ENCODE measurements at regions not wholly inside any gene's neighbourhood (a gene's known extent, or its start where the extent isn't known, plus 50 kb on each side); places are given as distances from the start of the nearest gene placed in this dataset.
"Not testable (repeated sequence)": the region's sequence is repeated elsewhere in the genome, so short reads cannot be mapped to it uniquely, and the experiment has no call there.

- no peak for DNase-seq
- H3K9me3 Mint-ChIP-seq, result no peaks in the 10 kb centered on the region
- no peaks in the 10 kb centered on the region for H3K27me3 Mint-ChIP-seq
- no peaks in the 10 kb centered on the region for H3K4me1 Mint-ChIP-seq
- H3K4me3 Mint-ChIP-seq, result no peak overlapping the region
- POLR2A ChIA-PET, result no interaction called here
- no peak overlapping the region for H3K27ac Mint-ChIP-seq
- H3K36me3 Mint-ChIP-seq (ENCODE audit: low read depth), result no peaks in the 10 kb centered on the region
- CTCF ChIA-PET, result no interaction called here
These were observed 497.9 kb upstream of the RAB6C start for GRCh38 chr2:129481306-129482219.

- Mint-ChIP-seq H3K27me3 (no peaks in the 10 kb centered on the region), H3K4me3 (no peak overlapping the region), H3K9me3 (no peaks in the 10 kb centered on the region), H3K4me1 (no peaks in the 10 kb centered on the region), H3K27ac (no peak overlapping the region), H3K36me3 (ENCODE audit: low read depth) (no peaks in the 10 kb centered on the region)
- CTCF ChIA-PET, result no interaction called here
- POLR2A ChIA-PET, result no interaction called here
- no peak for DNase-seq
These were observed 496.8 kb upstream of the RAB6C start for GRCh38 chr2:129482626-129483025.

DNA sequence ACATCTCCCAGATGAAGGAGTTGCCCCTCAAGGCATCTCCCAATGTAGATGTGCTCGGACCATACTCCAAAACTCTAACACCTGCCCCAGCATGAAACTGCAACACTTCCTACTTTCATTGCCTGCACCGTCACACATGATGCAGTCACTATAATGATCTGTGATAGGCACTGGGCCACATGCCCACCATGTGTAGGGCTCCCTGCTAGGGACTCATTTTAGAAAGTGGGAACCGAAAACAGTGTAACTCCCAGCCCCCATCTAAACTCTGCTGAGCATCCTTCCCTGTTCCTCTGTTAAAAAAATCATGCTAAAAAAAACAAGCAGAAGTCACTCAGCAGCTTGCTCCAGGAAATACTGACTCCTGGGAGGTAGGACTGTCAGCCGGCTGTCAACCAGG, 496.1 kb upstream of the RAB6C start:
- no peaks in the 10 kb centered on the region for H3K36me3 Mint-ChIP-seq (ENCODE audit: low read depth)
- H3K27ac Mint-ChIP-seq, result no peak overlapping the region
- ChIA-PET CTCF (no interaction called here), POLR2A (no interaction called here)
- no peaks in the 10 kb centered on the region for H3K4me1 Mint-ChIP-seq
- DNase-seq, result no peak
- no peaks in the 10 kb centered on the region for H3K27me3 Mint-ChIP-seq
- H3K9me3 Mint-ChIP-seq, result no peaks in the 10 kb centered on the region
- no peak overlapping the region for H3K4me3 Mint-ChIP-seq

DNA sequence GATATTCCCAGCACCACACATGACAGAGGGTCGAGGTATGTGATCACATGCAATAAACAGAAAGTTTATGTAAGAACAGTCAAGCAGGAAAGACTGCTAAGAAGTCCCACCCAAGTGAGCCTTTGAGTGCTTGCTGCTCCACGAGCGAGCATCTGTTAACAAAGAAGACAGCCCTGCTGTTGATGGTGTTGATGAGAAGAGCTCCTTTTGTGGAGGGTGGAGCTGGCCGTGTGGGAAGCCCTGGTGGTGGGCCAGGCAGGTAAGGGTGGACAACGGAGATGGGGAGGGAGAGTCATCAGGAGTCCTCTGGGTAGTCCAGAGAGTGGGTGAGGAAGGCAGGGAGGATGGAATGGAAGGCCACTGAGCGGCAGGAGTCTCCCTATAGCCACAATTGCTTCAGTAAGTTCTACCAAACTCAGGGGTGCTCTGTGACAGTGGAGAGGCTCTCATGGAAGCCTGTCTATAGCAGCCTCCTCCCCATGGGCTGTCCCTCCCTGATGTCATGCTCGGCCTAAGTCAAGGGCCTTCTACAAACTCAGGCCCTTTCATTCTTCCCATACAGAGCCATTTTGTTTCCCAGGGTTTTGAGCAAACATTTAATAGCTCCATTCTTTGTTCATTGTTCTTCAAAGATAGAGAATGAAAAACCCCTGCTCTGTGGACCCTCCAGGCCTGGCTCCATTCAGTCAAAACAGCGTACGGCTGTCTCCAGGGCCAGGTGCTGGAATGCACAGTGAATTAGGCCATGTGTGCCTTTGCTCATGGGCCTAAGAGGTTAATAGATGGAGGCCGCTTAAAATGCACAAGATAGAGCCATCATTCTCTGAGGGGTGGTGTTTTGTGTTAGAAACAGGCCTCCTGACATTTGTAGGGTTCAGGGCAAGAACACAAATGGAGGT, 494.2 kb upstream of the RAB6C start:
- no peak for DNase-seq
- POLR2A ChIA-PET, result no interaction called here
- Mint-ChIP-seq H3K36me3 (ENCODE audit: low read depth) (no peaks in the 10 kb centered on the region), H3K9me3 (no peaks in the 10 kb centered on the region), H3K27ac (no peak overlapping the region), H3K4me3 (no peak overlapping the region), H3K27me3 (no peaks in the 10 kb centered on the region), H3K4me1 (no peaks in the 10 kb centered on the region)
- CTCF ChIA-PET, result no interaction called here

DNA sequence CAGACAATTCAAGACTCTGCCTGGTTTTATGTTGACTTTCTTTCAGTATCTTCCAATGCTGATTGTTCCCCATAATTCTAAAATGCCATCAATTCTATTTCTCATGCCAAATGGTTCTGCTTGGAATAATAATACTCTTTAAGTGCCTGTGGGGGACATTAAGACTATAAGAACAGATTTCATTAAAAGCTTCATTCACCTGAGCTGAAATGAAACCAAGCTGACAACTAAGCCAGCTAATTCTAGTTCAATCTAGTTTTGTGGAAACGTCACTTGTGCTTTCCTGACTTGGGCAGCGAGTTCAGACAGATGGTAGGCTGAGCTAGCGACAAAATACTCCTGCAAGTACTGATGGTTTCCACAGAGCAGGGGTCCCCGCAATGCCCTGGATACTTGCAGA, 491.1 kb upstream of the RAB6C start:
- no peaks in the 10 kb centered on the region for H3K36me3 Mint-ChIP-seq (ENCODE audit: low read depth)
- no peak overlapping the region for H3K4me3 Mint-ChIP-seq
- H3K9me3 Mint-ChIP-seq, result no peaks in the 10 kb centered on the region
- H3K4me1 Mint-ChIP-seq, result no peaks in the 10 kb centered on the region
- DNase-seq, result no peak
- H3K27ac Mint-ChIP-seq, result no peak overlapping the region
- POLR2A ChIA-PET, result no interaction called here
- CTCF ChIA-PET, result no interaction called here
- no peaks in the 10 kb centered on the region for H3K27me3 Mint-ChIP-seq

GRCh38 chr2:129490641-129491040, 488.8 kb upstream of the RAB6C start:
- POLR2A ChIA-PET, result no interaction called here
- H3K27ac Mint-ChIP-seq, result no peak overlapping the region
- no peak for DNase-seq
- no peaks in the 10 kb centered on the region for H3K27me3 Mint-ChIP-seq
- no peaks in the 10 kb centered on the region for H3K9me3 Mint-ChIP-seq
- CTCF ChIA-PET, result no interaction called here
- H3K4me3 Mint-ChIP-seq, result no peak overlapping the region
- H3K36me3 Mint-ChIP-seq (ENCODE audit: low read depth), result no peaks in the 10 kb centered on the region
- no peaks in the 10 kb centered on the region for H3K4me1 Mint-ChIP-seq

GRCh38 chr2:129491308-129491707, 488.2 kb upstream of the RAB6C start:
- Mint-ChIP-seq H3K27ac (no peak overlapping the region), H3K9me3 (no peaks in the 10 kb centered on the region), H3K4me3 (no peak overlapping the region), H3K27me3 (no peaks in the 10 kb centered on the region), H3K4me1 (no peaks in the 10 kb centered on the region), H3K36me3 (ENCODE audit: low read depth) (no peaks in the 10 kb centered on the region)
- DNase-seq, result no peak
- ChIA-PET POLR2A (no interaction called here), CTCF (no interaction called here)

DNA sequence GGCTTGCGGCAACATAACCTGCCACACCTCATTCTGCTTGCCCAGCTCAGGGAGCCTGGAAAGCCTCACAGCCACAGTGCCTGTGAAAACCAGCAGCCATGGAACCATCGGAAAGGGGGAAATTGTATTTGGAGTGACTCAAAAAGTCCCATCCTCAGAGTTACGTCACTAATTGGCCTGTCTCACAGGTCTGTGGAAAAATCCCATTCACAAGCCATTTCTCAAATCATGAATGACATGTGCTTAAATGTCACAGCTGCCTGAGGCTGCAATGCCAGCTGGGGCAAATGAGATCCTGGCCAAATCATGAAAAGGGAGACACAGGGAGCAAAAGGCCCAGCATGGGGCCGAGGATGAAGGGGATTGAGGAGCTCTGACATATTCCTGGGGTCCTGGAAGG, 486.9 kb upstream of the RAB6C start:
- Mint-ChIP-seq H3K4me3 (no peak overlapping the region), H3K9me3 (no peaks in the 10 kb centered on the region), H3K36me3 (ENCODE audit: low read depth) (no peaks in the 10 kb centered on the region), H3K4me1 (no peaks in the 10 kb centered on the region), H3K27me3 (no peaks in the 10 kb centered on the region), H3K27ac (no peak overlapping the region)
- ChIA-PET CTCF (no interaction called here), POLR2A (no interaction called here)
- no peak for DNase-seq

GRCh38 chr2:129499747-129500146, 479.7 kb upstream of the RAB6C start:
- no peaks in the 10 kb centered on the region for H3K36me3 Mint-ChIP-seq (ENCODE audit: low read depth)
- no peak for DNase-seq
- H3K4me1 Mint-ChIP-seq, result no peaks in the 10 kb centered on the region
- no peaks in the 10 kb centered on the region for H3K9me3 Mint-ChIP-seq
- no peaks in the 10 kb centered on the region for H3K27me3 Mint-ChIP-seq
- ChIA-PET CTCF (no interaction called here), POLR2A (no interaction called here)
- no peak overlapping the region for H3K4me3 Mint-ChIP-seq
- no peak overlapping the region for H3K27ac Mint-ChIP-seq

GRCh38 chr2:129502781-129503180, 476.7 kb upstream of the RAB6C start:
- Mint-ChIP-seq H3K9me3 (no peaks in the 10 kb centered on the region), H3K4me1 (no peaks in the 10 kb centered on the region), H3K27ac (no peak overlapping the region), H3K36me3 (ENCODE audit: low read depth) (no peaks in the 10 kb centered on the region), H3K4me3 (no peak overlapping the region), H3K27me3 (no peaks in the 10 kb centered on the region)
- POLR2A ChIA-PET, result no interaction called here
- CTCF ChIA-PET, result no interaction called here
- no peak for DNase-seq

- Mint-ChIP-seq H3K36me3 (ENCODE audit: low read depth) (no peaks in the 10 kb centered on the region), H3K9me3 (no peaks in the 10 kb centered on the region)
- CTCF ChIA-PET, result no interaction called here
These were observed 474.8 kb upstream of the RAB6C start for GRCh38 chr2:129504646-129505045.

DNA sequence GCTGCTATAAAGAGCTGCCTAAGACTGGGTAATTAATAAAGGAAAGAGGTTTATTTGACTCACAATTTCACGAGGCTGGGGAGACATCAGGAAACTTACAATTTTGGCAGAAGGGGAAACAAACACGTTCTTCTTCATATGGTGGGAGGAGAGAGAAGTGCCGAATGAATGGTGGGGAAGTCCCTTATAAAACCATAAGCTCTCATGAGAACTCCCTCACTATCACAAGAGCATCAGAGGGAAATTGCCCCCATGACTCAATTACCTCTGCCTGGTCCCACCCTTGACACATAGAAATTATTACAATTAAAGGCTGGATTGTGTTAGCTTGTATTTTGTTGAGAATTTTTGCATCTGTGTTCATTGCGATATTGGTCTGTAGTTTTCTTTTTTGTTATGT, 460.5 kb upstream of the RAB6C start:
- H3K27me3 Mint-ChIP-seq, result no peaks in the 10 kb centered on the region
- ChIA-PET CTCF (no interaction called here), POLR2A (no interaction called here)
- no peaks in the 10 kb centered on the region for H3K9me3 Mint-ChIP-seq
- no peak for DNase-seq
- no peaks in the 10 kb centered on the region for H3K4me1 Mint-ChIP-seq
- H3K27ac Mint-ChIP-seq, result no peak overlapping the region
- no peak overlapping the region for H3K4me3 Mint-ChIP-seq
- no peaks in the 10 kb centered on the region for H3K36me3 Mint-ChIP-seq (ENCODE audit: low read depth)

More at GRCh38 chr2:129504646-129505045, 474.8 kb upstream of the RAB6C start:
- H3K27me3 Mint-ChIP-seq, result no peaks in the 10 kb centered on the region
- POLR2A ChIA-PET, result no interaction called here
- no peak overlapping the region for H3K27ac Mint-ChIP-seq
- no peaks in the 10 kb centered on the region for H3K4me1 Mint-ChIP-seq
- H3K4me3 Mint-ChIP-seq, result no peak overlapping the region
- DNase-seq, result no peak

DNA sequence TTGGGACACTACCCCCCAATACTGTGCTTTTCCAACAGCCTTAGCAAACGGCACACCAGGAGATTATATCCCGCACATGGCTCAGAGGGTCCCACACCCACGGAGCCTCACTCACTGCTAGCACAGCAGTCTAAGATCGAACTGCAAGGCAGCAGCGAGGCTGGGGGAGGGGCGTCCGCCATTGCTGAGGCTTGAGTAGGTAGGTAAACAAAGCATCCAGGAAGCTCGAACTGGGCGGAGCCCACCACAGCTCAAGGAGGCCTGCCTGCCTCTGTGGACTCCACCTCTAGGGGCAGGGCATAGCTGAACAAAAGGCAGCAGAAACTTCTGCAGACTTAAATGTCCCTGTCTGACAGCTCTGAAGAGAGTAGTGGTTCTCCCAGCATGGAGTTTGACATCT, 447.3 kb upstream of the RAB6C start:
- DNase-seq; H3K4me3 Mint-ChIP-seq; H3K27ac Mint-ChIP-seq; POLR2A ChIA-PET; H3K9me3 Mint-ChIP-seq; H3K4me1 Mint-ChIP-seq; H3K27me3 Mint-ChIP-seq; H3K36me3 Mint-ChIP-seq (ENCODE audit: low read depth); CTCF ChIA-PET: not testable (repeated sequence)
